ENCODE measurements at regions not wholly inside any gene's neighbourhood (a gene's known extent, or its start where the extent isn't known, plus 50 kb on each side); places are given as distances from the start of the nearest gene placed in this dataset.
A peak's percentile ranks its signal among the peaks of the same experiment; 100 is the strongest.

GRCh38 chr3:148074946-148075345 lies 622.8 kb upstream of the AGTR1 start:
- Histone ChIP-seq H3K27ac (ENCODE audit: low read depth, low read length) (no peak overlapping the region), H3K9ac (ENCODE audit: extremely low read depth, low read length, poor library complexity, severe bottlenecking) (no peak overlapping the region), H3K9me3 (ENCODE audit: control insufficient read depth, low read length) (no peaks in the 10 kb centered on the region), H3K4me3 (ENCODE audit: low read length) (no peak overlapping the region), H3K4me1 (ENCODE audit: control insufficient read depth, insufficient read depth, low read length) (no peaks in the 10 kb centered on the region), H3K36me3 (ENCODE audit: control insufficient read depth, insufficient read depth, low read length) (no peaks in the 10 kb centered on the region), H3K27me3 (ENCODE audit: control insufficient read depth, insufficient read depth, low read length, poor library complexity, severe bottlenecking) (no peaks in the 10 kb centered on the region)
- Mint-ChIP-seq H3K4me1 (no peaks in the 10 kb centered on the region), H3K9me3 (no peaks in the 10 kb centered on the region), H3K36me3 (ENCODE audit: low read depth) (no peaks in the 10 kb centered on the region), H3K27ac (no peak overlapping the region), H3K4me3 (no peak overlapping the region), H3K27me3 (ENCODE audit: insufficient read depth) (no peaks in the 10 kb centered on the region)
- 90% methylated on average over 2 of the region's 2 CpGs; no CpG with 5 or more reads in 1 of the 2 experiments for WGBS, 2 experiments (ENCODE audit: insufficient coverage in 1 of 2, insufficient read length in 1 of 2)
- TF ChIP-seq CTCF (conservative IDR thresholded peaks at IDR 0.05): no peak
- no peak for DNase-seq

GRCh38 chr3:148075771-148076716 lies 621.7 kb upstream of the AGTR1 start:
- H3K27ac ChIP-seq (ENCODE audit: low read depth, low read length): peak overlapping the region; percentile 34
- H3K4me1 Mint-ChIP-seq: no peaks in the 10 kb centered on the region
- 12 to 53% methylated on average over 2 to 4 of the region's 5 CpGs for WGBS, 2 experiments (ENCODE audit: insufficient coverage in 1 of 2, insufficient read length in 1 of 2)
- H3K36me3 ChIP-seq (ENCODE audit: control insufficient read depth, insufficient read depth, low read length): no peaks in the 10 kb centered on the region
- no peaks in the 10 kb centered on the region for H3K9me3 Mint-ChIP-seq
- no peak overlapping the region for H3K27ac Mint-ChIP-seq
- no peaks in the 10 kb centered on the region for H3K36me3 Mint-ChIP-seq (ENCODE audit: low read depth)
- H3K4me3 ChIP-seq (ENCODE audit: low read length): no peak overlapping the region
- H3K9ac ChIP-seq (ENCODE audit: extremely low read depth, low read length, poor library complexity, severe bottlenecking): no peak overlapping the region
- H3K4me3 Mint-ChIP-seq: no peak overlapping the region
- TF ChIP-seq CTCF (conservative IDR thresholded peaks at IDR 0.05): peak; percentile 82
- no peaks in the 10 kb centered on the region for H3K4me1 ChIP-seq (ENCODE audit: control insufficient read depth, insufficient read depth, low read length)
- DNase-seq: peak; percentile 57
- no peaks in the 10 kb centered on the region for H3K27me3 ChIP-seq (ENCODE audit: control insufficient read depth, insufficient read depth, low read length, poor library complexity, severe bottlenecking)
- no peaks in the 10 kb centered on the region for H3K9me3 ChIP-seq (ENCODE audit: control insufficient read depth, low read length)
- no peaks in the 10 kb centered on the region for H3K27me3 Mint-ChIP-seq (ENCODE audit: insufficient read depth)

- DNase-seq: no peak
- WGBS, 2 experiments (ENCODE audit: insufficient coverage in 1 of 2, insufficient read length in 1 of 2): no CpG with 5 or more reads among the region's 1 CpG
- no peaks in the 10 kb centered on the region for H3K36me3 Mint-ChIP-seq (ENCODE audit: low read depth)
- no peak overlapping the region for H3K9ac ChIP-seq (ENCODE audit: extremely low read depth, low read length, poor library complexity, severe bottlenecking)
- peaks cover under 1% of the 10 kb centered on the region for H3K4me1 Mint-ChIP-seq
- TF ChIP-seq CTCF (conservative IDR thresholded peaks at IDR 0.05): peak; percentile 75
- H3K27ac Mint-ChIP-seq: no peak overlapping the region
- H3K36me3 ChIP-seq (ENCODE audit: control insufficient read depth, insufficient read depth, low read length): no peaks in the 10 kb centered on the region
- H3K27ac ChIP-seq (ENCODE audit: low read depth, low read length): no peak overlapping the region
- H3K27me3 Mint-ChIP-seq (ENCODE audit: insufficient read depth): no peaks in the 10 kb centered on the region
- no peaks in the 10 kb centered on the region for H3K27me3 ChIP-seq (ENCODE audit: control insufficient read depth, insufficient read depth, low read length, poor library complexity, severe bottlenecking)
- H3K9me3 ChIP-seq (ENCODE audit: control insufficient read depth, low read length): no peaks in the 10 kb centered on the region
- H3K9me3 Mint-ChIP-seq: no peaks in the 10 kb centered on the region
- H3K4me3 ChIP-seq (ENCODE audit: low read length): no peak overlapping the region
- peaks cover 2% of the 10 kb centered on the region for H3K4me1 ChIP-seq (ENCODE audit: control insufficient read depth, insufficient read depth, low read length)
- H3K4me3 Mint-ChIP-seq: no peak overlapping the region
These were observed 620.3 kb upstream of the AGTR1 start for GRCh38 chr3:148077318-148077923.
